HG02642 (cell line): ENCODE measurements at regions not wholly inside any gene's neighbourhood (a gene's known extent, or its start where the extent isn't known, plus 50 kb on each side); places are given as distances from the start of the nearest gene placed in this dataset.

Experiments
- ATAC-seq: cut with Tn5 transposase; IDR thresholded peaks from one replicate; pipeline ENCODE4 v1.9.1; 2021; ENCODE audit warnings: mild to moderate bottlenecking; ENCODE audit not compliant: unreplicated experiment, poor library complexity

DNA sequence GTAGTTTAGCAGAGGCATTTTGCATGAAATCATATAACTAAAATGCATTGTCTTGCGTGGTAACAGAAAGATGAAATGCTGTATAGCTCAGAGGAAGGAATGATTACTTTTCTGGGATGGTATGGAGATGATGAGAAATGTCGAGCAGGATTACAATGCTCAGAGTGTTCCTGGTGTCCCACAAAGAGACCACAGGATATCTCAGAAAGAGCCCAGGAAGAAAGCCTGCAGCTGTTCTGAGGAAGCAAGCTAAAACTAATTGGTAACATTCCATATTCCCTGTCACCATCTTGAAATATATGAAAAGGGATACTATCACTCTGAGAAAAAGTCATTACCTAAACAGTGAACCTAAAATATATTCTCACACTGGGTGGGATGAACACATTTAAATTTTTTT, 233.1 kb downstream of the POU4F1 start:
- no peak for ATAC-seq

DNA sequence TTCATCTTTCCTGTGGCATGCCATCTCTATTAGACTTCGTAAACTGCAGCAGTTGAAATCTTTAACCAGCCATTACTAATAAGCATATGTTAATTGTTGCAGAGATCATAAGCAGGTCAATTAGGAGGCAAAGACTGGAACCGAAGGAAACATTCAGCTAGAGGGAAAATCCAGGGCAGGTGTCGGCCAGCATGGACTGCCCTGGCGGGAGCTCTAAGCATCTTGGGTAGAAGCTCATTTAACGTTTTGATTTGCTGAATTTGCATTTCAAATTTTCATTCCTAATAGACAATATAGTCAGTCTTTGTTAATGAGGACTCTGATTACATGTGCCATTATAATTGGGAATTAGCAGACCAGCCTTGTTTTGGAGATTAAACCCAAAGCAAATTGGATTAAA, 238.6 kb downstream of the POU4F1 start:
- ATAC-seq = no peak

DNA sequence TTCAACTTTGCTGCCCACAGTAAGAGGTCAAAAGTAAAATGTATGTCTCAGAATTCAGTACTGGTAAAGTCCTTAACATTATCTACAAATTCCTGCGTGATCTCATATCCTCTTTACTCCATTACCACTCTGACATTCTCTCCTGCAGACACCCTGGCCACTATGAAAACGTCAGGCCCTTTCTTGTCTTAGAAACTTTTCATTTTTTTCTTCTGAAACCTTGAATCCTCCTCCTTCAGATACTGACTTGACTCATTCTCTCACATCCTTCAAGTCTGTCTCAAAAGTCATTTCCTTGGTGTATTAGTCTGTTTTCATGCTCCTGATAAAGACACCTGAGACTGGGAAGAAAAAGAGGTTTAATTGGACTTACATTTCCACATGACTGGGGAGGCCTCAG, 262.3 kb downstream of the POU4F1 start:
- ATAC-seq = peak; percentile 80

DNA sequence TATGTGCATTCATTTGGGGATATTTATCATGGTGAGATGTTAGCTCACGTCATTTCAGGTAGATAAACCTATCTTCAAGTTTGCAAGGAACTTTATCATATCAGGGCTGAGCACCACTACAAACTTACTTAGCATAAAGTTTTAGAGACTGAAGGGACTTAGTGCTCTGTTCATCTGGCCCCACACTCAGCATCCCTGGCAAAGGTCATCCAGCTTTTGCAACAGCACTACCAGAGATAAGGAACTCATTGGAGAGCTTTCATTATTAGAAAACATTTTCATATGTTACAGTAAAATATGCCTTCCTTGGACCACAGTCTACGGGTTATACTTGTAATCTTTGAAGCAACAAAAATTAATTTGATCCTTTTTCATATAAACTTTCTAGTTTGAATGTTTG, 263.4 kb downstream of the POU4F1 start:
- no peak for ATAC-seq

DNA sequence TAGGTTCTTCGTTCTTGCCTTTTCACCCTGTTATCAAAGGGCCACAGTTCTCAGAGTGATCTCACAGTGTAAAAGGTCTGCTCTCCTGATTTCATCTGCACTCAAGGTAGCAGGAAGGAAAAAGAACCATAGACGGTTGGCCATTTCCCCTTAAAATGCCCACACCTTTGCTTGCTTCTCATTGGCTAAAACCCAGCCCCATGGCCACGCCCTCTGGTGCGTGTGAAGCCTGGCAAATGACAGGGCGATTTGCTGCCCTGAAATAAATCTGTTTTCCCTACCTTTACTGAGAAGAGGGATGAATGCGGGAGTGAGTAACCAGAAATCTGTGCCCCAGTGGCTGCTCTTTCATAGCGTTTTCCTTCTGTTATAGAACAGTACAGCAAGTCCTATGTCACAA, 269.3 kb downstream of the POU4F1 start:
- ATAC-seq = no peak

DNA sequence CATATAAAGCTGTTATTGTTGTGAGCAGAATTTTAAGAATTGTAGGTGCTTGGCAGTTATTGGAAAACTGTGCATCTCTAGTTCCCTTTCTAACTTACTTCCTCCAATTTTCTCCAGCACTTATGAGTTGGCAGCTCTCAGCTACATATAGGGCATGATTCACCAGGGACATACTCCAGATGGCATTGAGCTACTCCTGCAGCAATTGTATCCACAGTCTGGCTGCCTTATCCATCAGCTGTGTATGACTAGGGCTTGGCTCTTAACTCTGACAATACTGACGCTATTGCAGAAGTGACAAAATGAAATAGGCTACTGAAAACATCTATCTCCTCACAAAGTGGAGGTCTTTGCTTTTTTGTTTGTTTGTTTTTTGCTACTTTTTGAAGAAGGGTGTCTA, 276.7 kb downstream of the POU4F1 start:
- no peak for ATAC-seq

DNA sequence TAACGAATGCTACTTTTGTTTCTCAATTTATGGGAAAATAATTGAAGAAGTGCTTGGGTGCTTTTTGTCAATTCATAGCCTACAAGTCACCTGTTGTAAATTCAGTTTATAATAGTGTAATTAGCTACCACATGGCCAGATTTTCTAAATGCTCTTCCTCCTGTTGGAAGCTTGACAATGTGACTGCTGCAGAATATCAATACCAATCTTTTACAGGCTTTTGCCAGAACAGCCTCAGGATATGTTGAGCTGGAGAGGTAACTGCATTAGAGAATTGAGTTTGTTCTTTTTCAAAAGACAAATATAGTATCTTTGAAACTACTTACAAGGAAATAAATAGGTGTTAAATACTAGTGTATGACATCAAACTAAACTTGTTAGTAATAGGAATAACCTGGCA, 277.8 kb downstream of the POU4F1 start:
- ATAC-seq = no peak

DNA sequence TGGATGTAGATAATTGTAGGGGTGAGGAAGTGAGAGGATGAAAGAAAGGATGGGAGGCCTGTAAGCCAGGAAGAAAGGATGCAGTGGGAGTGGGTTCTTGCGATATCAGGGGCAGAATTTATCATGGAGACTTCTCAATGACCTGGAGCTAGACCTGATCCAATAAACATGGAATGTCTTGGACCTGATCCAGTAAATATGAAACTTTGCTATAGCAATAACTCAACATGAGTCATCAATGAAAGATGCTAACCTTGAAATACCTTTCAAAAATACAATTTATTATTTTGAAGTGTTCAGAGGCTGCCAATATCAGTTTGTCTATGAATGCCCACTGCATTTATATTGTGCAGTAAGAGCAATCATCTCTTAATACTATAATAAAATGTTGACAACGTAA, 279.5 kb downstream of the POU4F1 start:
- ATAC-seq = no peak

DNA sequence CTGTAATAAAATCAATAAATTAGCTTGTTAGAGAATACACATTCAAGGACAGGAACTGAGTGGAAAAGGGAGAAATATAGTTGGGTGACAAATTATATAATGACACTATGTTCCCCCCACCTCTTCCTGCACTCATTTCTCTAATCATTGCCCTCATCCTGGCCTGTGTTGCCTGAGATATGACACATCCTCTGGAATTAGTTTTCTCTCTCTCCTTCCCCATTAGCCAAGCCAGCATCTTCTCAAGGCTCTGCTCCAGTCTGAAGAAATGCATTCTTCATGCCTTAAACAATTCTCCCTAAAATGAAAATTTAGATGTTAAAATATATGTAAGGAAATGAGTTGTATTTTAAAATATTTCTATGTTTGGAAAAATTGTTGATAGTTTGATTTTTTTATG, 280.3 kb downstream of the POU4F1 start:
- no peak for ATAC-seq

DNA sequence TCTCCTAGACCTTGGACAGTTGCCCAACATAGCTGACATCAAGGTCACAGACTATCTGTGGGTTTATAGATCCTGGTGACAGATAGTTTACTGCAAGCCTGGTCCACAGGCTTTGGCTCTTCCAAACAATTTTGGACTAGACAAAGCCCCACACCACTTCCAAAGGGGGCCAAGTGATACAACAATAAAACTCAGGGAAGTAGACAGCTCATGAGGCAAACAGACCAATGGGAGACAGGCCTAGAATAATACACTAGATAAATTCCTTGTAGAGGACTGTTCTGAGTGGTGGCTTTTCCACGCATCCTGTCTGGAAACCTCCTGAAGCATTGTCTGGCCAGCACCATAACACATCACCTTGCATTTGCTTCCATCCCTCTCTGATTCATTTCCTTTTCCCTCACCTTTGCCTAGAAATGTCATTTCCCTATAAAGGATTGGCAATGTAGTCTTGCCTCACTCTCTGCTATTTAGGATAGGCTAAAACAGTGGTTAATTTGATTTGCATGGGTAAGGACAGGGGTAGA, 284.2 kb downstream of the POU4F1 start:
- no peak for ATAC-seq

DNA sequence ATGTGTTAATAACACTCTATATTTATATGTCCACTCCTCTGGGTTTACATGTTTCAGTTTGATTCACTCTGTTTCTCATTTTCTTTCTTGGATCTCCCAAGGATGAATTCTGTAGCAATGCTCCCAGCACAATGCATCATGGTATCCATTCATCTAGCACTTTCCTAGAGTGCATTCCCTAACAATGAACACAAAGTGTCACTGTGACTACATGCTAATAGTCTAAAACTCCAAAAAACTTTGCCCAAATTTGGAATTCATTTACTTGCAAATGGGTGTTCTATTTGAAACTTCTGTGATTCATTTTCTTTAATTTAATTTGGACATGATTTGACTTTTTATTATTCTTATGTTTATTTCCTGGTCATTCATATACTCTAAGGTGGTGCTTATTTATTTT, 286.3 kb downstream of the POU4F1 start:
- no peak for ATAC-seq

DNA sequence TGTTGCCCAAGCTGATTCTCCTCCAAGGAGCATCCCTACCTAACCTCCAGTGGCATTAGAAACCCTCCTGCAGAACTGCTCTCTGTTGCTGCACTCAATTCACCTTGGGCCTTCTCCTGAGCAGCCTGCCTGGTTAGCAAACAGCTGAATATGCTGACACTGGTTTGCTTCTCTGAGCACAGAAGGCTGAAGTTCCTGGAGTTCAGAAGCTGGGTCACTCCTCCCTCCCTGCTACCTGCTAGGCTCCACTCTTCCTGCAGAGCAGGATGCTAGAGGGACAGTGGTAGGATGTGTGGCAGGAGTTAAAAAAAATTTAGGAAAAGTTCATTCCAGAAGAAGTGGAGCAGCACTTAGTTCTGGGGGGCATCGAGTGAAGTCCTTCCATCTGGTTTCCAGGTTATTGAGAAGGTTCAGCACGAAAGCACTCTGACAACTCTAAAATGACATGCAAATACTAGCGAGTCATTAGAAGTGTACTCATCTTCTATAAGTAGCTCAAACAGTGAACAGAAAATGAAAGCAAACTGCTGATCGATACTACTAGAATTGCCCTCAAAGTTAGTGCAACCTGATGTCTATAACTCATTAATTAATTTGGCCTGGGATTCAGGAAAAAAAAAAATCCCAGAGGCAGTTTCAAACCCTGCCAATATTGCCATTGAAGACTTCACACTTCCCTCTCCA, 293.7 kb downstream of the POU4F1 start:
- peak; percentile 65 for ATAC-seq

DNA sequence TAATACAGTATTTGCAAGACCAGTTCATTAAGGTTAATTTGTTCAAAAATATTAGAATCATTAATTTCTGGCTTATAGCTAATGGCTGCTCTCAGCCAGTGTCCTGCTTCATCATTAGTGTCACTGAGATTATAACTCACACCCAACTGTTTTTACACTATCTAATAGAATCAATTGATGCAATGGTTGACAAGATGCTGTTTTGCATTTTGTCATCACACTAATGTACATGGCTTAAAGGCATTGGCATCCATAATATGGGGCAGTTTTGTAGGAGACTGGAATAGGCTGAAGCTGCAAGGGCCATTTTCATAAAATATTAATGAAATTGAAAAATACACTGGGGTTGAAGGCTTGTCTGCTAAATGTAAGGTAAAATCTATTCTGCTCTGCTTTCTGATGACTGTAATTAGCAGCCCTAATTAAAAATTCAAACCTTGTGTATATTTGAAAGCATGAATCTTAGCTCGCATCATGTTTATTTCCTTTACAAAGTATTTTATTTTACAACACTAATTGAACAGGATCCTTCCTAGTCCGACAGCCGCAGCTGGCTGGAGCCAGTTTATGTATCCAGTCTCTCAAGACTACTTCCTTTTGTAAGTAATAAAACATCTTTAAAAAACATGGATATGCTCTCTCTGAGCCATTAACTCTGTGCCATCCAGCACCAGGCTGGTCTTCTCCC, 296.7 kb downstream of the POU4F1 start:
- no peak for ATAC-seq

DNA sequence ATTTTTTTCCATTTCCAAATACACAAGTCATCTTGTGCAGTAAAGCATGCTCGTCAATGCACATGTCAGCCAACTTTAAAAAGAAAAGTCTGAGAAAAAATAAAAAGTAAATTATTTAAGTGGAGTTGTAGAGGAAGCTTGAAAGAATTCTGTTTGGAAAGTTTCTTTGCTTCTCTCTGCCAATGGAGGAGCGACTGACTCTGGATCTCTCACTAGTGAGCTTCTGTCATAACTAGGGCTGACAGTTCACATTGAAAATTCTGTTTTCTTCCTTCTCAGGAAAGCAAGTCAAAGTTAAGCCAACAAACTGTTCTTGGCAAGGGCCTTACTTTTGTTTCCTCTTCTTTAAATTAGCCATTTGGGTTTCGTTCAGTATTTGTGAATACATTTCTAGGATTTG, 298.2 kb downstream of the POU4F1 start:
- ATAC-seq = no peak

DNA sequence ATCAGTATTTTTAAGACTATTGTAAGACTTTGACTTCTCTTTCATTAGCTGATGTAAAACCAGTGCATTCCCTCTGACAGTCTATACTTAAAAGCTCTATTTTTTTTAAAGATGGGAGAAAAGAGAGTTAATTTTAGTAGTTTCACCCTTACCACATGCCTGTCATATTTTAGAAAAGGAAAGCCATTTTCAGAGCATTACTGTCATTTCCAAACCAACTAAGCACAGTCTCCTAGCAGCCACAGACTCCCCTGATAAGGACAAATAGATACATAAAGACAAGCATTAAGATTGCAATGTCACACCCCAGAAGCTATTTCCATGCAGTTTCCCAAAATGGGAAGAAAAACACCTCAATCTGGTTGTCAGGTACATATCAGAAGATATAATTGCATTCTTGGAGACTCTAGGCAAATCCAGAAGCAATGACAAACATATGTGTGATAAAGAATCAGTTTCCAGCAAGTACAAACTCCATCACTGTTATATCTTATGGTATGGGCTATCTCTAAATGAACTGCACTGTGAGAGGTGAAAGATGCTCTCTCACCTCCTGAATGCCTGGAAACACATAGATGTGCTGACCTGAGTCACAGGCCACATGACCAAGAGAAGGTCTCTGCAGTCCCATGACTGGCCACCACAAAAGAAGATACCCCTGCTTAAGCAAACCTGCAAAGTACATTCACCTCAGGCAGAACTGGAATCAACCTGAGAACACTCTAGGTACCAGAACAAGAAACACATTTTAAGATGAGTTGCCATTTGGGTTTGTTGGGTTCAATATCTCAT, 303.3 kb downstream of the POU4F1 start:
- peak; percentile 83 for ATAC-seq

DNA sequence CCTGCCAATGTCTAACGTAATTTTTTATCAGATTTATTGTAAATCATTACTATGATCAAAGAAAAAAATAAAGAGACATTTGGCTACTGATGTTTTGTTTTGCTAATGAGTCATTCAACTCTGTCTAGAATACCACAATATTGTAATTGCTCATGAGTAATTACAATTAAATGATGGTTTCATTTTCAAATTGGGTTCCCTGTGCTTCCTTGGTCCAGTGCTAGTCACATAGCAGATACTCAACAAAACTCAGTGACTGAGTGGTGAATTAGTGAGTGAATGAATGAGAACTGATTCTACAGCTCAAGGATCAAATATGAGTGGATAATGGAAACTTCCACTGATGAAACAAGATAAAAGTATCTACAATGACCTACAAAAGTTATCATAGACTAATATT, 304.7 kb downstream of the POU4F1 start:
- no peak for ATAC-seq

DNA sequence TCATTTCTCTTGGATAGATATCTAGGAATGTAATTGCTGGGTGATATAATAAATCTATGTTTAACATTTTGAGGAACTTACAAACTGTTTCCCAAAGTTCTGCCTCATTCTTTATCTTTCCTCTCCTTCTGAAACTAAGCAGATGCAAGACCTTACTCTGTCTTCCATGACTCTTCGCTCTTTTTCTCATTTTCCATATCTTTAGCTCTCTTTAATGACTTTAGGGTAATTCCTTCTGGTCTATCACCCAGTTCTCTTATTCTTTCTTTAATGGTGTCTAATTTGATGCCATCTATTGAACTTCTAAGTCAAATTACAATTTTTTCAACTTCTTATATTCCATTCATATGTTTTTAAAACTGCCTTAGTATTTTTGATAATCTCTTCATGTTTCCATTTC, 316.6 kb downstream of the POU4F1 start:
- no peak for ATAC-seq

DNA sequence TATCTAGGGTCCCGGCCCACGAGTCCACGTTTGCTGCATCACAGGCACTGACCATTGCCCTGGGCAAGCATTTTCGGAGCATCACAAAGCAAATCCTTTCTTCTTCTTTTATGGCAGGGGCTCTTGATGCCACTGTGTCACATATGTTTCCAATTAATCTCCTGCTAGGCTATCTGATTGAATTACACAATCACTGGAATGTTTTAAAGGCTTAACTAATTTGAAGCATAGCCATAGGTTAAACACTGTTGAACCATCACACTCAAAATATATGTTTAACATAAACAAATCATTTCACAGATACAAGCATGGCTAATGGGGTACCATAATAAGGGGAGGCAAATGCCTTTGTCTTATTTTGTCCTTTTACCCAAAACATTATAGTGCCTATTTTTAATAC, 338.3 kb downstream of the POU4F1 start:
- ATAC-seq = no peak

DNA sequence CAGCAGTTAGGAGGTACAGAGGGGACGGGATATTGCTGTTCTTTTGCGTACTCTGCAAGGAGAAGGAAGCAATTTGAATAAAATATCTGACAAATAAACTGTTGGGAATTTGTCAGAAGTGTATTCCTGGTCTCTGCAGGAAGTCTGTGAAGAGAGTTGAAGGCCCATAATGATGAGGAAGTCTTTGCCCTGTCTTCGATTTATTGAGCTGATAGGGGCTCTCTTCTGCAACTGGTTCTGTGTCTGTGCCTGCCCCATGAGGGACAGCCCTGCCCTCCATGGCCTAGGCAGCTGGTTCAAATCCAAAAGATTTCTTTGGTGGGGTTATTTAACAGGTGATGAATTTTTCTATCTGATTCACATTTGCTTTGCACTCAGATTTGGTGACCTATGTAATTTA, 339.7 kb upstream of the EDNRB start:
- ATAC-seq = no peak

DNA sequence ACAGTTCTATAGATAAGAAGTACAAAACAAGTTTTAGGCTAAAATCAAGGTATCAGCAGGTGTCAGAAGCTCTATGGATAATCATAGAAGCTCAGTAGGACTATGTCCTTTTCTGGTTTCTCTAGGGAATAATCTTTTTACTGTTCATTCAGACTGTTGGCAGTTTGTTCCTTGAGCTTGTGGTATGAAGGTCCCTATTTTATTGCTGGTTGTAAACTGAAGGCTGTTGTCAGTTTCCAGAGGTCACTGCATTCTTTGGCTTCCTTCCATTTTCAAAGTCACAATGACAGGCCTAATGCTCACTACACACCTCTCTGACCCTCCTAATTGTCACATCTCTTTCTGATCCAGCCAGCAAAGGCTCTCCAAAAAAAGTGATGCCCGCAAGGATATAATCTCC, 337.9 kb upstream of the EDNRB start:
- no peak for ATAC-seq

DNA sequence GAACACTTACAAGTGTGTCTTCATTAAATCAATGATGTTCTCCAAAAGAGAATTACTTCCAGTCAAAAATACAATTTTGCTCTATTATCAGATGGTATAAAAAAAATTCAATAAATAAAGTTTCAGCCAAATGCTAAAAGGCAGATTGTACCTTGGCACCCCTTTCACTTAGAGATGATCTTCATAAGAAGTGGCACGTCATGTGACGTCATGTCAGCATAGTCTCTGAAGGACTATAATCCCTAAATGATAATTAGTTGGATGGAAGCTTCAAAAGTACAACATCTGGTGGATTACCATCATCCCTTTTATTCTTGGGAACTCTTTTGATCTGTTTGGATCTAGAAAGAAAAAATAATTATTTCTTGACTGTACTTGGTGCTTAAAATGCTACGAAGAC, 335.5 kb upstream of the EDNRB start:
- ATAC-seq = no peak
